ENCODE measurements at regions not wholly inside any gene's neighbourhood (a gene's known extent, or its start where the extent isn't known, plus 50 kb on each side); places are given as distances from the start of the nearest gene placed in this dataset.

DNA sequence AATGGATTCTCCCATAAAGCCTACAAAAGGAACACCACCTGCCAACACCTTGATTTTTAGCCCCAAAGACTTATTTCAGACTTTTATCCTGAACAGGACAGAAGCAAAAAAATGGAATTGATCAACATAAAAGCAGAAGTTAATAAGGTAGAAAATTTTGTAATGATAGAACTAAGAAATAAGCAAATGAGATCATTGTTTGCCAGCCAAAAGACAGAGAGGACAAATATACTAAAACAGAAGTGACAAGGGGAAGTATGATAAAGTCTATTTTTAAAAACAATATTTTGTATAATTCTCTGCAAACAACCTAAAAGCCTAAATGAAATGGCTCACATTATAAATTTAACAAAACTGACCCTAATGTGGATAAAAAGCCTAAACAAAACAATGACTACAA lies 110.5 kb upstream of the PRSS3 start:
- TF ChIP-seq, protein P1, sequence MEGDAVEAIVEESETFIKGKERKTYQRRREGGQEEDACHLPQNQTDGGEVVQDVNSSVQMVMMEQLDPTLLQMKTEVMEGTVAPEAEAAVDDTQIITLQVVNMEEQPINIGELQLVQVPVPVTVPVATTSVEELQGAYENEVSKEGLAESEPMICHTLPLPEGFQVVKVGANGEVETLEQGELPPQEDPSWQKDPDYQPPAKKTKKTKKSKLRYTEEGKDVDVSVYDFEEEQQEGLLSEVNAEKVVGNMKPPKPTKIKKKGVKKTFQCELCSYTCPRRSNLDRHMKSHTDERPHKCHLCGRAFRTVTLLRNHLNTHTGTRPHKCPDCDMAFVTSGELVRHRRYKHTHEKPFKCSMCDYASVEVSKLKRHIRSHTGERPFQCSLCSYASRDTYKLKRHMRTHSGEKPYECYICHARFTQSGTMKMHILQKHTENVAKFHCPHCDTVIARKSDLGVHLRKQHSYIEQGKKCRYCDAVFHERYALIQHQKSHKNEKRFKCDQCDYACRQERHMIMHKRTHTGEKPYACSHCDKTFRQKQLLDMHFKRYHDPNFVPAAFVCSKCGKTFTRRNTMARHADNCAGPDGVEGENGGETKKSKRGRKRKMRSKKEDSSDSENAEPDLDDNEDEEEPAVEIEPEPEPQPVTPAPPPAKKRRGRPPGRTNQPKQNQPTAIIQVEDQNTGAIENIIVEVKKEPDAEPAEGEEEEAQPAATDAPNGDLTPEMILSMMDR (IDR thresholded peaks at IDR 0.05), result no peak
- TF ChIP-seq POLR2A (IDR thresholded peaks at IDR 0.05) (no peak), POLR2AphosphoS5 (IDR thresholded peaks at IDR 0.05) (no peak), EP300 (IDR thresholded peaks at IDR 0.05) (no peak)

Measured in upper lobe of left lung (tissue), 4 donors.